Activated gamma-delta T cell treated with anti-CD3 and anti-CD28 coated beads, Interleukin-2, amount 50 U/mL, for 16 hours (primary cell): ENCODE measurements at regions not wholly inside any gene's neighbourhood (a gene's known extent, or its start where the extent isn't known, plus 50 kb on each side); places are given as distances from the start of the nearest gene placed in this dataset.

ENCODE experiments used
- DNase-seq: peaks from one replicate; pipeline ENCODE4 v3.0.0-alpha.2; 2020; ENCODE audit warnings: low read depth

GRCh38 chr9:78566948-78567675 lies 270.2 kb downstream of the PSAT1 start:
- DNase-seq, result no peak

- DNase-seq, result no peak
Measured at GRCh38 chr9:78567693-78568092, 270.8 kb downstream of the PSAT1 start.

GRCh38 chr9:78568774-78569173 lies 271.8 kb downstream of the PSAT1 start:
- no peak for DNase-seq

GRCh38 chr9:78572266-78572665 lies 275.3 kb downstream of the PSAT1 start:
- DNase-seq, result no peak

- no peak for DNase-seq
Measured at GRCh38 chr9:78573205-78573604, 276.3 kb downstream of the PSAT1 start.

GRCh38 chr9:78573669-78574068 lies 276.7 kb downstream of the PSAT1 start:
- DNase-seq, result no peak

- no peak for DNase-seq
Measured at GRCh38 chr9:78574354-78575045, 277.6 kb downstream of the PSAT1 start.

- DNase-seq, result no peak
Measured at GRCh38 chr9:78575081-78575480, 278.2 kb downstream of the PSAT1 start.

GRCh38 chr9:78575771-78576170 lies 278.8 kb downstream of the PSAT1 start:
- DNase-seq, result no peak

GRCh38 chr9:78577156-78577906 lies 280.4 kb downstream of the PSAT1 start:
- DNase-seq, result no peak

- no peak for DNase-seq
Measured at GRCh38 chr9:78578072-78578471, 281.1 kb downstream of the PSAT1 start.

- DNase-seq, result no peak
Measured at GRCh38 chr9:78582821-78583220, 285.9 kb downstream of the PSAT1 start.

GRCh38 chr9:78584589-78584988 lies 287.7 kb downstream of the PSAT1 start:
- no peak for DNase-seq

GRCh38 chr9:78585909-78586308 lies 289.0 kb downstream of the PSAT1 start:
- DNase-seq, result no peak

GRCh38 chr9:78590068-78590467 lies 293.1 kb downstream of the PSAT1 start:
- DNase-seq, result no peak

GRCh38 chr9:78592811-78593210 lies 295.9 kb downstream of the PSAT1 start:
- no peak for DNase-seq

- no peak for DNase-seq
Measured at GRCh38 chr9:78595200-78595945, 298.4 kb downstream of the PSAT1 start.

GRCh38 chr9:78596346-78596745 lies 299.4 kb downstream of the PSAT1 start:
- no peak for DNase-seq

- DNase-seq, result no peak
Measured at GRCh38 chr9:78598120-78598519, 301.2 kb downstream of the PSAT1 start.

- DNase-seq, result no peak
Measured at GRCh38 chr9:78599926-78600325, 303.0 kb downstream of the PSAT1 start.

GRCh38 chr9:78601957-78602565 lies 305.1 kb downstream of the PSAT1 start:
- DNase-seq, result no peak
